ENCODE measurements at regions not wholly inside any gene's neighbourhood (a gene's known extent, or its start where the extent isn't known, plus 50 kb on each side); places are given as distances from the start of the nearest gene placed in this dataset.

DNA sequence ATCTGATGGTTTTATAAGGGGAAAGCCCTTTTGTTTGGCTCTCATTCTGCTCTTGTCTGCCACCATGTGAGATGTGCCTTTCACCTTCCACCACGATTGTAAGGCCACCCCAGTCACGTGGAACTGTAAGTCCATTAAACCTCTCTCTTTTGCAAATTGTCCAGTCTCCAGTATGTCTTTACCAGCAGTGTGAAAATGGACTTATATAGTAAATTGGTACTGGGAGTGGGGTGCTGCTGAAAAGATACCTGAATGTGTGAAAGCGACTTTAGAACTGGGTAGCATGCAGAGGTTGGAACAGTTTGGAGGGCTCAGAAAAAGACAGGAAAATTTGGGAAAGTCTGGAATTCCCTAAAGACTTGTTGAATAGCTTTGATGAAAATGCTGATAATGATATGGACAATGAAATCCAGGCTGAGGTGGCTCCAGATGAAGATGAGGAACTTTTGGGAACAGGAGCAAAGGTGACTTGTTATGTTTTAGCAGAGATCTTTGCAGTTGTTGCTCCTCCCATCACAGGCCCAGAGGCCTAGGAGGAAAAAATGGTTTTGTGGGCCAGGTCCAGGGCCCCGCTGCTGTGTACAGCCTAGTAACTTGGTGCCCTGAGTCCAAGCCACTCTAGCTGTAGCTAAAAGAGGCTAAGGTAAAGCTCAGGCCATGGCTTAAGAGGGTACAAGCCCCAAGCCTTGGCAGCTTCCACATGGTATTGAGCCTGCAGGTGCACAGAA is 275.7 kb upstream of the NPSR1 start:
- no peak for TF ChIP-seq POLR2A (IDR thresholded peaks at IDR 0.05)
- TF ChIP-seq, protein P1, sequence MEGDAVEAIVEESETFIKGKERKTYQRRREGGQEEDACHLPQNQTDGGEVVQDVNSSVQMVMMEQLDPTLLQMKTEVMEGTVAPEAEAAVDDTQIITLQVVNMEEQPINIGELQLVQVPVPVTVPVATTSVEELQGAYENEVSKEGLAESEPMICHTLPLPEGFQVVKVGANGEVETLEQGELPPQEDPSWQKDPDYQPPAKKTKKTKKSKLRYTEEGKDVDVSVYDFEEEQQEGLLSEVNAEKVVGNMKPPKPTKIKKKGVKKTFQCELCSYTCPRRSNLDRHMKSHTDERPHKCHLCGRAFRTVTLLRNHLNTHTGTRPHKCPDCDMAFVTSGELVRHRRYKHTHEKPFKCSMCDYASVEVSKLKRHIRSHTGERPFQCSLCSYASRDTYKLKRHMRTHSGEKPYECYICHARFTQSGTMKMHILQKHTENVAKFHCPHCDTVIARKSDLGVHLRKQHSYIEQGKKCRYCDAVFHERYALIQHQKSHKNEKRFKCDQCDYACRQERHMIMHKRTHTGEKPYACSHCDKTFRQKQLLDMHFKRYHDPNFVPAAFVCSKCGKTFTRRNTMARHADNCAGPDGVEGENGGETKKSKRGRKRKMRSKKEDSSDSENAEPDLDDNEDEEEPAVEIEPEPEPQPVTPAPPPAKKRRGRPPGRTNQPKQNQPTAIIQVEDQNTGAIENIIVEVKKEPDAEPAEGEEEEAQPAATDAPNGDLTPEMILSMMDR (IDR thresholded peaks at IDR 0.05), result no peak
- TF ChIP-seq POLR2AphosphoS5 (IDR thresholded peaks at IDR 0.05), result no peak

Data from prostate gland (tissue), 2 donors.